T-helper 1 cell treated with Interleukin-12 subunit alpha and Interleukin-12 subunit beta and Interleukin-4 antibody, amounts not matched to agents 30 μg/mL and 1 μg/mL, for 36 hours (primary cell): ENCODE measurements at regions not wholly inside any gene's neighbourhood (a gene's known extent, or its start where the extent isn't known, plus 50 kb on each side); places are given as distances from the start of the nearest gene placed in this dataset.

ENCODE experiments used
- H3K27ac Mint-ChIP-seq: one replicate; pipeline ENCODE4 v1.8.0; 2021; ENCODE audit warnings: mild to moderate bottlenecking, mixed read lengths
- H3K27me3 Mint-ChIP-seq: one replicate; pipeline ENCODE4 v1.8.0; 2021; ENCODE audit warnings: low read depth, mixed read lengths
- H3K36me3 Mint-ChIP-seq: one replicate; pipeline ENCODE4 v1.8.0; 2021; ENCODE audit warnings: low read depth, mixed read lengths
- H3K4me1 Mint-ChIP-seq: one replicate; pipeline ENCODE4 v1.8.0; 2021; ENCODE audit warnings: low read depth, mixed read lengths
- H3K4me3 Mint-ChIP-seq: one replicate; pipeline ENCODE4 v1.8.0; 2021; ENCODE audit warnings: mild to moderate bottlenecking, moderate library complexity, mixed read lengths
- H3K9me3 Mint-ChIP-seq: one replicate; pipeline ENCODE4 v1.8.0; 2021; ENCODE audit warnings: mixed read lengths

DNA sequence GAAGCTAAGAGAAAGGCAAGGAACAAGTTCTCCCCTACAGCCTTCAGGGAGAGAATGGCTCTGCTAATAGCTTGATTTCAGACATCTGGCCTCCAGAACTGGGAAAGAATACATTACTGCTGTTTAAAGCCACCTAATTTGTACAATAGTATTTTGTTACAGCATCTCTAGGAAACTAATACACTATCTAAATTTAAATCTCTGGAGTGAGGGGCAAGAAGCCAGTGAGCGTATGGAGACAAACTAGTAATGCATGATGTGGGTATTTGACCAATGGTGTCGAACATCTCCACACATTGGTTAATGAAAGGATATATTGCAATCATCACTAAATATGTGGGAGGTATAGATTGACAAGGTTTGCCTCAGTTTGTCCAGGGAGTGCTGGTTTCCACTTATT lies 451.5 kb downstream of the EPM2A start:
- no peaks in the 10 kb centered on the region for H3K36me3 Mint-ChIP-seq
- no peaks in the 10 kb centered on the region for H3K27me3 Mint-ChIP-seq
- H3K27ac Mint-ChIP-seq: no peak overlapping the region

DNA sequence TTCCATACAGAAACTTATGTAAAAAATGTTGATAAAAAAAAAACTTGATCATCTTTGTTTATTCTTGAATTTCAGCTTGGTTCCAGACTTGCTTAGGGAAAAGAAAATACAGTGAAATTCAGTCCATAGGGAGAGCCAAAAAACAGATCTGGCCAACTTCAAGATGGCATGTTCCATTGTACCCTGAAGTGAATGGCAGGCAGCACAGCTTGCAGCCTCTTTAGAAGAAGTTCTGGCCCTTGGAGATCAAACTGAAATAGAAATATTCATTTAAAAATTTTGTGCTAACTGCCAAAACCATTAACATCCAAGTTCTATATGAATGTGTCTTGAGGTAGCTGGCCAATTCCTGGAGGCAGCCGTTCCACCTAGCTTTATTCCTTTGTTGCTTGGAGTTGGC lies 448.4 kb downstream of the EPM2A start:
- Mint-ChIP-seq H3K4me3 (no peak overlapping the region), H3K9me3 (no peaks in the 10 kb centered on the region), H3K4me1 (no peaks in the 10 kb centered on the region), H3K27ac (no peak overlapping the region), H3K27me3 (no peaks in the 10 kb centered on the region), H3K36me3 (no peaks in the 10 kb centered on the region)

More for the DNA sequence above, 451.5 kb downstream of the EPM2A start:
- Mint-ChIP-seq H3K4me1 (no peaks in the 10 kb centered on the region), H3K4me3 (no peak overlapping the region), H3K9me3 (no peaks in the 10 kb centered on the region)

DNA sequence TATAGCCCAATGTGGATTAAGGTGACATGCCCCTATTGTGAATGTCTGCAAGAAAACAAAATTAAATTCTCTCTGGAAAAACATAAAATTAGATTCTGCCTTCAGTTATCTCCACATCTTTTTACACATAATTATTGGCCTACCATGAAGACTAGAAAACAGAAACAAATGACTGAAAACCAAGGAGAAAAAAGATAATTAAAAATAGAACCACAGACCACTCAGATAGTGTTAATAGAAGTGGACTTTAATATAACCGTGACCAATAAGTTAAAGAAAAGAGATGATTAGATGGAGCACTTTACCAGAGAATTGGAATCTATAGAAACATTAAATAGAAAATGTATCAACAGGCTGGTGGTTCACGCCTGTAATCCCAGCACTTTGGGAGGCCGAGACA lies 445.7 kb downstream of the EPM2A start:
- H3K27me3 Mint-ChIP-seq: no peaks in the 10 kb centered on the region
- no peaks in the 10 kb centered on the region for H3K36me3 Mint-ChIP-seq
- H3K9me3 Mint-ChIP-seq: no peaks in the 10 kb centered on the region
- H3K4me3 Mint-ChIP-seq: no peak overlapping the region
- H3K4me1 Mint-ChIP-seq: no peaks in the 10 kb centered on the region
- no peak overlapping the region for H3K27ac Mint-ChIP-seq

DNA sequence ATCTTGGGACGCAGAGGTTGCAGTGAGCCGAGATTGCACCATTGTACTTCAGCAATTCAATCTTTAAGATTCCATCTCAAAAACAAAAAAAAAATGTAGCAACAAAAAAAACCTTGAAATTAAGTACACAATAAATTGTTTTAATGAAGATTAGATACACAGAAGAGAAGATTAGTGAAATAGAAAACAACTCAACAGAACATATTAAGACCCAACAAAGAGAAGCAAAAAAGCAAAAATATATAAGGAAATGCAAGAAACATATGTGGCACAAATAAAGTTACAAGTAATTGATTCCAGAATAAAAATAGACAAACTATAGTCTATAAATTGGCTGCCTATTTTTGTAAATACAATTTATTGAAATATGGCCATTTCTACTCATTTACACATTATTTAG lies 445.2 kb downstream of the EPM2A start:
- Mint-ChIP-seq H3K4me3 (no peak overlapping the region), H3K27me3 (no peaks in the 10 kb centered on the region)

DNA sequence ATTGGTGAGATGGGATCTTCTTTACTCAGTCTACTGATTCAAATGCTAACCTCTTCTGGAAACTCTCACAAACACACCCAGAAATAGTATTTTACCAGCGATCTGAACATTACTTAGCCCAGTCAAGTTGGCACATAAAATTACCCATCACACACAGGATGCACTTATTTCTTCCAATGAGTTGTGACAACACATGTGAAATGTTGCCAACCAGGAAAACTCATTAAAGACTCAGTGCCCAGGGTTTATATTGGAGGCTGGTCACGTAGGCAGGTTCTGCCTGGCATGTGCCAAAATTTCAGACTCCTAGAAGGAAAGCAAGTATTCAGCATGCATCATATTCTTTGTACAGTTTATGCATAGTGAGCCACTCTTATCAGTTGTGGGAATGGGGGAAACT lies 443.3 kb downstream of the EPM2A start:
- H3K4me3 Mint-ChIP-seq: no peak overlapping the region
- no peaks in the 10 kb centered on the region for H3K27me3 Mint-ChIP-seq
- H3K4me1 Mint-ChIP-seq: no peaks in the 10 kb centered on the region
- H3K27ac Mint-ChIP-seq: no peak overlapping the region
- H3K9me3 Mint-ChIP-seq: no peaks in the 10 kb centered on the region
- no peaks in the 10 kb centered on the region for H3K36me3 Mint-ChIP-seq

More for the DNA sequence above, 445.2 kb downstream of the EPM2A start:
- no peaks in the 10 kb centered on the region for H3K4me1 Mint-ChIP-seq
- no peaks in the 10 kb centered on the region for H3K9me3 Mint-ChIP-seq
- H3K27ac Mint-ChIP-seq: no peak overlapping the region
- no peaks in the 10 kb centered on the region for H3K36me3 Mint-ChIP-seq

DNA sequence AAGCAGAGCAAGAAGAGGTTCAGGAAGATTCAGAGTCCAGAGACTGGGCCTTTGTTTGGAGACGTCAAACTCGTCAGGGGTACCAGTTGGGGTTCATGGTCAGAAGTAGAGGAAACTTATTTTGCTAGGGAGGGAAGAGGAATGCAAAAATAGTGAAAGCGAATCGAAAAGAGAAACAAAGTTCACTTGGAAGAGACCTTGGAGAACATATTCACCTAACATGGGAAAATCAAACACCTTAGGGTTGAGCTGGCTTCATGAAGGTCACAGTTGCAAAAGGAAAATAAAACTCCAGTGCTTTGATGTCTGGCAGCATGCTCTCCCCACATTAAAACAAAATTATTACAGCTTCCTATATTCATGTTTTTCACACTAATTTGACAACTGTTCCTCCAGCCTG lies 440.4 kb downstream of the EPM2A start:
- Mint-ChIP-seq H3K9me3 (no peaks in the 10 kb centered on the region), H3K36me3 (no peaks in the 10 kb centered on the region), H3K27ac (no peak overlapping the region), H3K4me3 (no peak overlapping the region), H3K27me3 (no peaks in the 10 kb centered on the region), H3K4me1 (no peaks in the 10 kb centered on the region)

DNA sequence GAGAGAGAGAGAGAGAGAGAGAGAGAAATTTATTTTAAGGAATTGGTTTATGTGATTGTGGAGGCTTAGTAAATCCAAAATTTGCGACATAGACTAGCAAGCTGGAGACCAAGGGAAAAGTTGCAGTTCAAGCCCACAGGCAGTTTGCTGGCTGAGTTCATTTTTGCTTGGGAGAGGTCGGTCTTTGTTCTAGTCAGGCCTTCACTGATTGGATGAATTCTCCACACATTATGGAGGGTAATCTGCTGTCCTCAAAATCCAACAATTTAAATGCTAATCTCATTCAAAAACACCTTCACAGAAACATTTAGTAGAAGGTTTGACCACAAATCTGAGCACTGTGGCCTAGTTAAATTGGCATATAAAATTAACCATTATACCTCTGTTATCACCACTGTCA lies 439.6 kb downstream of the EPM2A start:
- Mint-ChIP-seq H3K36me3 (no peaks in the 10 kb centered on the region), H3K27ac (no peak overlapping the region), H3K4me3 (no peak overlapping the region), H3K9me3 (no peaks in the 10 kb centered on the region), H3K27me3 (no peaks in the 10 kb centered on the region), H3K4me1 (no peaks in the 10 kb centered on the region)

DNA sequence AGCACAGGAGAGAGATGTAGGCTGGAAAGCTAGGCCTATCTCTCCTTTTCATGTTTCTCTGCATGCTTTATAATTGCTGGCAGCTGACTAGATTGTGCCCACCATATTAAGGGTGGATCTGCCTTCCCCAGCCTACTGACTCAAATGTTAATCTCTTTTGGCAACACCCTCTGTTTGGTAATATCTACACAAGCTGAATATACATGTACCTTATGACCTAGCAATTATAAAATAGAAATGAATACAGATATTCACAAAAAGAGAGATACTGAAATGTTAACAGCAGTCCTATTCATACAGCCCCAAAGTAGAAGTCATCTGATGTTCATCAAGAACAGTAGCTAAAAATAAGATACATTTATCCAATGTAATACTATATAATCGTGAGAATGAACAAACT lies 429.6 kb downstream of the EPM2A start:
- Mint-ChIP-seq H3K36me3 (no peaks in the 10 kb centered on the region), H3K27ac (no peak overlapping the region), H3K4me1 (no peaks in the 10 kb centered on the region), H3K27me3 (no peaks in the 10 kb centered on the region), H3K9me3 (no peaks in the 10 kb centered on the region), H3K4me3 (no peak overlapping the region)

DNA sequence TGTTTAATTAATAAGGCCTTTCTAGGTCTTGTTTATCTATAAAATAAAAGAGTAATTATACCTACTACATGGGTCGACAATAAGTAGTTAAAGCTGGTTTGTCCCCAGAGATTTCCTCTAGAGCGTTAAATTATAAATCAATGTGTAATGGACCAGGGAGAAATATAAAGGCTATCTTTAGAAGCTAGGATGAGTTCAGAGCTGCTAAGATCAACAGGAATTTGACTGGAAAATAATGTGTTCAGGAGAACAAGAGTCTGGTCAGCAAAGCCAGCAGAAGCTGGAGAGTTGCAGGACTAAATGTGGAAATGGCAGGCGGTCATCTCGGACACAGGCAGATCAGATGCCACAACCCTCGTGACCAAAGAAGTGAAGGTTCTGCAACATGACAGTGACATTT lies 428.8 kb downstream of the EPM2A start:
- H3K4me3 Mint-ChIP-seq: no peak overlapping the region
- no peaks in the 10 kb centered on the region for H3K36me3 Mint-ChIP-seq
- no peaks in the 10 kb centered on the region for H3K4me1 Mint-ChIP-seq
- H3K9me3 Mint-ChIP-seq: no peaks in the 10 kb centered on the region
- H3K27ac Mint-ChIP-seq: no peak overlapping the region
- H3K27me3 Mint-ChIP-seq: no peaks in the 10 kb centered on the region

DNA sequence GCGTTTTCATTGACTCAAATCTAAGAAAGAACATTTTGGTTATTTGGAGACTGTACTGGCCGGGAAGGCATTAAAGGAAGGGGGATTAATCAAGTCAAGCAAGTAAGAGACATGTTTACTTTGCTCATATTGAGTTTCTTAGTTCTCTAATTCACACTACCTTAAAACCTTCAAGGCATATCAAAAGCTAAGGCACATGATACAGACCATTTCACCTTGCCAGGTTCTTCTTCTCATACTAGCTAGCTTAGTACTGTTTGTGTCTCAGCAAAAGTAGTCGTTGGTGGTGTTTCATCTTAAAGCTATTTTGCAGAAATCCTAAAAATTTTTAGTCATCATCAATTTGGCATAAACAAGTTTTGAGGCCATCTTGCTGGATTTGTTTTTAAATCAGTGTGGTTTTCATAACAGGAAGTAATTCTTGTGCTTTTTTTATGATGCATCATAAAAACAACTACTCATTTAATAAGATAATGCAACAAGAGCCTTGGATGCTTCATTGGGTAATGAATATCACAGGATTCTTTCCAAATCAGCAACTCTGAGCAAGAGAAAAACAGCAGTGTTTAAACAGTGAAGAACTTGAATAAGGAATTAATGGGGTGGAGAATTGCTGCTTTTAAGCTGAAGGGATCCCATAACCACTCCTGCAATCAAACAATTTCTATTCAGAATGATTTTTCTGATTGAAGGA lies 425.3 kb downstream of the EPM2A start:
- Mint-ChIP-seq H3K9me3 (no peaks in the 10 kb centered on the region), H3K36me3 (no peaks in the 10 kb centered on the region), H3K27ac (no peak overlapping the region), H3K4me3 (no peak overlapping the region), H3K4me1 (no peaks in the 10 kb centered on the region), H3K27me3 (no peaks in the 10 kb centered on the region)

DNA sequence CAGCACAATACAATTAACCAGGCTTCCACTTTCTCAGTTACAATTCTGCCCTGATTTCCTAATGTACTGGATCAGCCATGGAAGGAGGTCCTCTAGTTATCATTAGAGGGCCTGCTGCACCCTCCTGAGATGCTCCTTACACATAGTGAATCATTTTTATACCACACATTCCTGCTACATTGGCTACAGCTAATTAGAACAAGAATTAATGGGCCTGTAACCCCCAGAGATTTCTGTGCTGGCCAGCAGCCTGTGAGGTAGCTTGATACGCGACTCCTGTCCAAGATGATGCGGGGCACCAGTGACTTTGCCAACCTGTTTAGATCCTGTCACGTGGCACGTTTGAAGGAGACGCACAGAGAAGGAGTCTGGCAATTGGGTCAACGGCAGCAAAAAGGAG lies 422.8 kb downstream of the EPM2A start:
- H3K9me3 Mint-ChIP-seq: no peaks in the 10 kb centered on the region
- no peaks in the 10 kb centered on the region for H3K27me3 Mint-ChIP-seq
- no peak overlapping the region for H3K27ac Mint-ChIP-seq
- no peak overlapping the region for H3K4me3 Mint-ChIP-seq
- H3K4me1 Mint-ChIP-seq: no peaks in the 10 kb centered on the region
- H3K36me3 Mint-ChIP-seq: no peaks in the 10 kb centered on the region

DNA sequence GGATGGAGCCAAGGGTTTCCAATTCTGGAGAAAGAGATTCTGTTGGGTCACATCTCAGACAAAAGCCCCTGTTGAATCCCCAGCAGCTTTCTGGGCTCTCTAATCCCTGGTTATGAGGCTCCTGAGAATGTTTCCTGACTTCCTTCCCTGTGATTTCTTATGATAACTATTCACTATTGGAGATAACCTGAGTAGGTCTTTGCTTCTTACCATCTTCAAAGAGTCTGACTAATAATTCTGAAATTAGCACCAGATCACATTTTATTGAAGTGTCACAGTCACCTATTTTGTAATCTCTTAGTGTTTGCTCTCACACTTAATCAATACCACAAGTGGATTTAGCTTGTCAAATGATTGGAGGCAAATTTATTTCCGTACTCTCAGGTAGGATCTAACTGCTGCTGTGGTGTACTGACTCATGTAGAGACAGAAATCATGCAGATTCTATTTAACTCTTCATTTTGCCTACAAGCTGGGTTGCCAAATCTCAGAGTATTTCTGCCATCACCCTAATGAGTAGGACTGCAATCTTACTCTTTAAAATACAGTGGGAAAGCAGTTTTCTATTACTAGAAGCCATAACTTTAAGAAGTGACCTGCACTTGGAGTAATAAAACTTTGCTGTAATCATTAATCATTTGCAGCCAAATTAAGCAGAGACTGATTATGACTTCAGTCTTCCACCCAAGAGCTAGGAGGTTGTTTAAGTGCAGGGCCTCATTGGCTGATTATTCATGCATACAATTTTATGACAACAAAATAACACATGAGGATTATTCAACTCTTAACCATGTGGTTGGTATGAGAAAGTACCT lies 422.1 kb downstream of the EPM2A start:
- Mint-ChIP-seq H3K36me3 (no peaks in the 10 kb centered on the region), H3K4me3 (no peak overlapping the region), H3K27me3 (no peaks in the 10 kb centered on the region), H3K4me1 (no peaks in the 10 kb centered on the region), H3K9me3 (no peaks in the 10 kb centered on the region), H3K27ac (no peak overlapping the region)

DNA sequence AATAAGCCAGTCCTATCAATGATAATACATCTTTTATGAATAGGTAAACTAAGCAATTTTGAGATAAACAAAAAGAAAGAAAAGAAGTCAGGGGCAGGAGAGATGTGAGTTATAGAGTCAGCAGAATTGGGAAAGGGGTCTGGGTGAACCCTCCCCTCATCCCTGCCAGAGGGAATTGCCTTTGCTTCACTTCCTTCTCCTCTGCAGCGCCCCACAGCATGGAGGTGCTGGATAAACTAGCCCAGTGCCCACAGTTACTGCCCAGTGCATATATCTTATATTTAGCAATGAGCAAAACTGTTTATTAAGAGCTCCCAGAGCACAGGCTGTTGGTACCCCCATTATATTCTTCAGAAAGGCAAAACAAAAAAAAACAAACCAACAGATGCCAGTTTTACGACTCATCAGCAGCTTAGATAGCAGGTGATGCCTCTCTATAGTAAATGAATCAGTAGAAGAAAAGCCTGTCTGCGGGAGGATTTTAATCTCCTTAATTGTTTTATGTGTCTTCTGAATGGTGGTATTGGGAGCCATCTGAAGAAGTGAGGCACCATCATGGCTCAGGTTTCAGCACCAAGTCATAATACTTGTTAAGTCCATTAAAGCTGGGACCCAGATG lies 419.2 kb downstream of the EPM2A start:
- no peaks in the 10 kb centered on the region for H3K27me3 Mint-ChIP-seq
- no peaks in the 10 kb centered on the region for H3K36me3 Mint-ChIP-seq
- H3K9me3 Mint-ChIP-seq: no peaks in the 10 kb centered on the region
- H3K4me3 Mint-ChIP-seq: no peak overlapping the region
- no peak overlapping the region for H3K27ac Mint-ChIP-seq
- no peaks in the 10 kb centered on the region for H3K4me1 Mint-ChIP-seq

DNA sequence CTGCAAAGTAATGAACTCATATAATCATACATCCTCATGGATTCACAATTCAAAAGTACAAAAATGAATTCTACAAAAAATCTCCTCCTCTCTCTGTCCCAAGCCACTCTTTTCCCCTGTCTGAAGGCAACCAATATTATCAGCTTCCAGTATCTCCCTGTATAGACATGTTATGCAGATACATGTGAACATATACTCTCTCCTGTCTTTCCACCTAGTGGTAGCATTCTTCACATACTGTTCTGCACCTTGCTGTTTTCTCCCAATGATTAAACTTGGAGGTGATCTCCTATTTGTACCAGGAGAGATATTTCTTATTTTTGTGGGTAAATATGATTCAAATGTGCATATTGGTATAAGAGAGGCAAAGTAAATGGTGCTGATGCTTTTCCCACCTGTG lies 416.4 kb downstream of the EPM2A start:
- Mint-ChIP-seq H3K36me3 (no peaks in the 10 kb centered on the region), H3K4me1 (no peaks in the 10 kb centered on the region), H3K4me3 (no peak overlapping the region), H3K27ac (no peak overlapping the region), H3K9me3 (no peaks in the 10 kb centered on the region), H3K27me3 (no peaks in the 10 kb centered on the region)

DNA sequence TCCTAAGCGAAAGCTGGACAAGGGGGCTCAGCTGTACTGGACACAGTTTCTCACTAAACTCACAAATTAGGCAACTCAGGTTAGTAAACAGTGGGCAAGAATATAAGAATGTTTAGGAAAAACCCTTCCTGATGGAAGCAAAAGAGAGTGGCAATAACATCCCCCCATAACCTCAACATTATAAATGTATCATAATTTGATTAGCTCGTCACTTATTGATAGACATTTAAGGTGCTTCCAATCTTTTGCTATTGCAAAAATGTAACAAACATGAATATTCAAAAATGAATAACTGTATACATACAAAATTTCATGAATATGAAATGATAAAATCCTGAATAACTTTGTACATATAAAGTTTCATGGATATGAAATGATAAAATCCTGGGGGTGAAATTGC lies 415.7 kb downstream of the EPM2A start:
- Mint-ChIP-seq H3K4me3 (no peak overlapping the region), H3K27ac (no peak overlapping the region), H3K27me3 (no peaks in the 10 kb centered on the region), H3K9me3 (no peaks in the 10 kb centered on the region), H3K36me3 (no peaks in the 10 kb centered on the region), H3K4me1 (no peaks in the 10 kb centered on the region)
